ENCODE measurements at regions not wholly inside any gene's neighbourhood (a gene's known extent, or its start where the extent isn't known, plus 50 kb on each side); places are given as distances from the start of the nearest gene placed in this dataset.

GRCh38 chr20:23174821-23175220 lies 88.7 kb upstream of the CD93 start:
- TF ChIP-seq POLR2AphosphoS5 (IDR thresholded peaks at IDR 0.05): no peak
- TF ChIP-seq CTCF (IDR thresholded peaks at IDR 0.05): no peak
- no peak for TF ChIP-seq EP300 (IDR thresholded peaks at IDR 0.05)
